H1 (cell line): ENCODE measurements at regions not wholly inside any gene's neighbourhood (a gene's known extent, or its start where the extent isn't known, plus 50 kb on each side); places are given as distances from the start of the nearest gene placed in this dataset.

Experiments
- CHD7 ChIP-seq: fragments of 300-600 bp; sonication (generic); IDR thresholded peaks from 2 replicates; pipeline ENCODE4 v1.7.1; 2012; ENCODE audit warnings: low read length, moderate library complexity, mild to moderate bottlenecking, inconsistent platforms; ENCODE audit not compliant: insufficient replicate concordance
- CREB1 ChIP-seq: IDR thresholded peaks from 2 replicates; pipeline ENCODE4 v1.6.1; 2012; ENCODE audit warnings: inconsistent platforms
- CTCF ChIP-seq, 3 experiments: IDR thresholded peaks; 1 replicate in 2 of 3; 2 replicates in 1 of 3; pipeline versions ENCODE4 v1.5.1 to v1.6.1; 2011; ENCODE audit warnings: low read length in 3 of 3, mild to moderate bottlenecking in 3 of 3, inconsistent platforms in 2 of 3, low read depth in 1 of 3, moderate library complexity in 1 of 3; ENCODE audit not compliant: insufficient read depth in 1 of 3; ENCODE audit errors: control extremely low read depth in 1 of 3
- GABPA ChIP-seq: IDR thresholded peaks from 2 replicates; pipeline ENCODE4 v1.6.1; 2011; ENCODE audit warnings: mild to moderate bottlenecking, low read length, moderate library complexity, borderline replicate concordance; ENCODE audit not compliant: insufficient read depth
- JUND ChIP-seq: IDR thresholded peaks from 2 replicates; pipeline ENCODE4 v1.6.1; 2011; ENCODE audit warnings: mild to moderate bottlenecking, improper control_type of control experiment, low read length
- MAX ChIP-seq: IDR thresholded peaks from 2 replicates; pipeline ENCODE4 v1.6.1; 2012; ENCODE audit warnings: inconsistent platforms
- POLR2AphosphoS5 ChIP-seq: IDR thresholded peaks from 2 replicates; pipeline ENCODE4 v1.6.1; 2011; ENCODE audit warnings: low read depth, low read length
- RAD21 ChIP-seq, 2 experiments: IDR thresholded peaks in 1 of 2; conservative IDR thresholded peaks in 1 of 2; 2 replicates each; pipeline ENCODE4 v1.6.1; 2011; ENCODE audit warnings: low read depth in 2 of 2, low read length in 2 of 2, improper control_type of control experiment in 1 of 2, inconsistent platforms in 1 of 2, mild to moderate bottlenecking in 1 of 2, moderate library complexity in 1 of 2
- SIN3A ChIP-seq, 2 experiments: IDR thresholded peaks in 1 of 2; conservative IDR thresholded peaks in 1 of 2; 2 replicates each; pipeline ENCODE4 v1.6.1; 2011 to 2012; ENCODE audit warnings: low read length in 2 of 2, improper control_type of control experiment in 1 of 2, low read depth in 1 of 2, mild to moderate bottlenecking in 1 of 2

GRCh38 chr6:141946502-141946901 lies 186.2 kb upstream of the GJE1 start:
- no peak for TF ChIP-seq SIN3A (conservative IDR thresholded peaks at IDR 0.05 in 1 of 2, IDR thresholded peaks at IDR 0.05 in 1 of 2; ENCODE audit: low read depth in 1 of 2, low read length in 2 of 2)
- TF ChIP-seq CTCF (IDR thresholded peaks at IDR 0.05; ENCODE audit: control extremely low read depth in 1 of 3, insufficient read depth in 1 of 3, low read depth in 1 of 3, low read length in 3 of 3): no peak
- no peak for TF ChIP-seq RAD21 (IDR thresholded peaks at IDR 0.05 in 1 of 2, conservative IDR thresholded peaks at IDR 0.05 in 1 of 2; ENCODE audit: low read depth in 2 of 2, low read length in 2 of 2)
- TF ChIP-seq CHD7: no peak
- TF ChIP-seq POLR2AphosphoS5: no peak
- no peak for TF ChIP-seq JUND
- no peak for TF ChIP-seq GABPA
- no peak for TF ChIP-seq CREB1
- TF ChIP-seq MAX: no peak
